Natural killer cell (primary cell): ENCODE measurements at regions not wholly inside any gene's neighbourhood (a gene's known extent, or its start where the extent isn't known, plus 50 kb on each side); places are given as distances from the start of the nearest gene placed in this dataset.

Source experiments
- ATAC-seq, 3 donors: fragments of 150-1000 bp in 2 of 3; fragments of 200-7000 bp in 1 of 3; cut with Tn5 transposase; 1 replicate in 1 of 3; 2 replicates in 2 of 3; pipeline ENCODE4 v1.10.0; 2021; ENCODE audit warnings: mild to moderate bottlenecking in 2 of 3, moderate library complexity in 2 of 3
- DNase-seq, 2 donors: peaks; one replicate each; pipeline versions ENCODE4 v3.0.0 to v3.0.0-alpha.2; 2013 to 2021; ENCODE audit warnings: mixed read lengths in 1 of 2
- H3K27ac ChIP-seq: one replicate; pipeline ENCODE4 v1.5.1; 2013; ENCODE audit warnings: mild to moderate bottlenecking, low read length
- H3K27me3 ChIP-seq: one replicate; pipeline ENCODE4 v1.6.1; 2013; ENCODE audit warnings: low read length; ENCODE audit not compliant: control insufficient read depth, insufficient read depth
- H3K36me3 ChIP-seq: one replicate; pipeline ENCODE4 v1.6.1; 2013; ENCODE audit warnings: low read length; ENCODE audit not compliant: control insufficient read depth, insufficient read depth
- H3K4me1 ChIP-seq: one replicate; pipeline ENCODE4 v1.6.1; 2013; ENCODE audit warnings: low read length; ENCODE audit not compliant: control insufficient read depth, insufficient read depth
- H3K4me3 ChIP-seq: one replicate; pipeline ENCODE4 v1.5.1; 2013; ENCODE audit warnings: low read length
- H3K9me3 ChIP-seq: one replicate; pipeline ENCODE4 v1.6.1; 2013; ENCODE audit warnings: low read length; ENCODE audit not compliant: control insufficient read depth, insufficient read depth
- H3K27ac Mint-ChIP-seq, 2 donors: one replicate each; pipeline ENCODE4 v1.8.0; 2022; ENCODE audit warnings: mild to moderate bottlenecking in 2 of 2, mixed read lengths in 2 of 2, moderate library complexity in 1 of 2
- H3K27me3 Mint-ChIP-seq, 2 donors: one replicate each; pipeline ENCODE4 v1.8.0; 2022; ENCODE audit warnings: low read depth in 2 of 2, mixed read lengths in 2 of 2
- H3K36me3 Mint-ChIP-seq: one replicate; pipeline ENCODE4 v1.8.0; 2022; ENCODE audit warnings: mixed read lengths
- H3K4me1 Mint-ChIP-seq, 2 donors: one replicate each; pipeline ENCODE4 v1.8.0; 2022; ENCODE audit warnings: mixed read lengths in 2 of 2
- H3K4me3 Mint-ChIP-seq: one replicate; pipeline ENCODE4 v1.8.0; 2022; ENCODE audit warnings: mild to moderate bottlenecking, moderate library complexity, mixed read lengths
- H3K9me3 Mint-ChIP-seq, 2 donors: one replicate each; pipeline ENCODE4 v1.8.0; 2022; ENCODE audit warnings: mixed read lengths in 2 of 2
- CTCF ChIP-seq: fragments of 200-600 bp; IDR thresholded peaks from one replicate; pipeline ENCODE4 v1.8.0; 2022; ENCODE audit warnings: antibody characterized with exemption
- WGBS: methylation state at CpG from one replicate; pipeline ENCODE4 v1.1.7; 2013; ENCODE audit warnings: missing lambda C conversion rate; ENCODE audit not compliant: insufficient coverage; 5-methylcytosine and 5-hydroxymethylcytosine counted together
- intact Hi-C: fragments of 100-400 bp; cut with micrococcal nuclease; formaldehyde crosslinking; loops from one replicate; pipeline ENCODE4 v1.14.2; 2022

GRCh38 chrX:20383477-20383876 lies 116.8 kb upstream of the RPS6KA3 start:
- H3K4me3 ChIP-seq = no peak overlapping the region
- H3K9me3 Mint-ChIP-seq = no peaks in the 10 kb centered on the region
- no peaks in the 10 kb centered on the region for H3K4me1 ChIP-seq
- no peaks in the 10 kb centered on the region for H3K27me3 ChIP-seq
- no peaks in the 10 kb centered on the region for H3K9me3 ChIP-seq
- WGBS = 60% methylated on average over 1 of the region's 1 CpG
- no peaks in the 10 kb centered on the region for H3K36me3 Mint-ChIP-seq
- H3K4me1 Mint-ChIP-seq = peaks cover 0 to 5% of the 10 kb centered on the region in 2 donors
- DNase-seq (no peak), ATAC-seq (no peak)
- H3K36me3 ChIP-seq = no peaks in the 10 kb centered on the region
- no peak for TF ChIP-seq CTCF
- H3K27ac ChIP-seq = no peak overlapping the region
- no peak overlapping the region for H3K27ac Mint-ChIP-seq
- intact Hi-C loops = no loop called here
- peaks cover 0 to 7% of the 10 kb centered on the region in 2 donors for H3K27me3 Mint-ChIP-seq
- no peak overlapping the region for H3K4me3 Mint-ChIP-seq

- no peaks in the 10 kb centered on the region for H3K36me3 ChIP-seq
- DNase-seq (no peak), ATAC-seq (no peak)
- no peak overlapping the region for H3K4me3 Mint-ChIP-seq
- peaks cover 0 to 5% of the 10 kb centered on the region in 2 donors for H3K4me1 Mint-ChIP-seq
- H3K27ac ChIP-seq = no peak overlapping the region
- WGBS = 64% methylated on average over 1 of the region's 3 CpGs
- peaks cover 0 to 7% of the 10 kb centered on the region in 2 donors for H3K27me3 Mint-ChIP-seq
- H3K9me3 ChIP-seq = no peaks in the 10 kb centered on the region
- no peaks in the 10 kb centered on the region for H3K9me3 Mint-ChIP-seq
- H3K4me3 ChIP-seq = no peak overlapping the region
- no peaks in the 10 kb centered on the region for H3K27me3 ChIP-seq
- intact Hi-C loops = no loop called here
- no peak for TF ChIP-seq CTCF
- H3K36me3 Mint-ChIP-seq = no peaks in the 10 kb centered on the region
- no peaks in the 10 kb centered on the region for H3K4me1 ChIP-seq
- peak overlapping the region in 1 of 2 donors; percentile 23 for H3K27ac Mint-ChIP-seq
Observed at GRCh38 chrX:20382518-20383297, 116.0 kb upstream of the RPS6KA3 start.

GRCh38 chrX:20382082-20382481 lies 115.4 kb upstream of the RPS6KA3 start:
- intact Hi-C loops = no loop called here
- no peak for ATAC-seq
- TF ChIP-seq CTCF = no peak
- Histone ChIP-seq H3K27me3 (no peaks in the 10 kb centered on the region), H3K36me3 (no peaks in the 10 kb centered on the region), H3K9me3 (no peaks in the 10 kb centered on the region), H3K27ac (no peak overlapping the region), H3K4me1 (no peaks in the 10 kb centered on the region), H3K4me3 (no peak overlapping the region)
- Mint-ChIP-seq H3K4me1 (peaks cover 0 to 5% of the 10 kb centered on the region in 2 donors), H3K9me3 (no peaks in the 10 kb centered on the region), H3K4me3 (no peak overlapping the region), H3K36me3 (no peaks in the 10 kb centered on the region), H3K27me3 (peaks cover 0 to 7% of the 10 kb centered on the region in 2 donors), H3K27ac (peak overlapping the region in 1 of 2 donors; percentile 23)
- 87% methylated on average over 1 of the region's 1 CpG for WGBS
- no peak for DNase-seq
